OCI-LY3 (cell line): ENCODE measurements at regions not wholly inside any gene's neighbourhood (a gene's known extent, or its start where the extent isn't known, plus 50 kb on each side); places are given as distances from the start of the nearest gene placed in this dataset.

ENCODE experiments used
- EZH2phosphoT487 ChIP-seq: fragments of 200-600 bp; shearing (Covaris generic); IDR thresholded peaks from 2 replicates; pipeline ENCODE4 v1.6.1; 2018; ENCODE audit warnings: antibody characterized with exemption, mixed run types, low read depth
- TF ChIP-seq, protein P1 (sequence below): fragments of 200-600, 300-600 bp; sonication (generic); IDR thresholded peaks from 2 replicates; pipeline ENCODE4 v1.5.1; 2014; ENCODE audit warnings: antibody characterized with exemption, low read length, low read depth

- TF ChIP-seq, protein P1, sequence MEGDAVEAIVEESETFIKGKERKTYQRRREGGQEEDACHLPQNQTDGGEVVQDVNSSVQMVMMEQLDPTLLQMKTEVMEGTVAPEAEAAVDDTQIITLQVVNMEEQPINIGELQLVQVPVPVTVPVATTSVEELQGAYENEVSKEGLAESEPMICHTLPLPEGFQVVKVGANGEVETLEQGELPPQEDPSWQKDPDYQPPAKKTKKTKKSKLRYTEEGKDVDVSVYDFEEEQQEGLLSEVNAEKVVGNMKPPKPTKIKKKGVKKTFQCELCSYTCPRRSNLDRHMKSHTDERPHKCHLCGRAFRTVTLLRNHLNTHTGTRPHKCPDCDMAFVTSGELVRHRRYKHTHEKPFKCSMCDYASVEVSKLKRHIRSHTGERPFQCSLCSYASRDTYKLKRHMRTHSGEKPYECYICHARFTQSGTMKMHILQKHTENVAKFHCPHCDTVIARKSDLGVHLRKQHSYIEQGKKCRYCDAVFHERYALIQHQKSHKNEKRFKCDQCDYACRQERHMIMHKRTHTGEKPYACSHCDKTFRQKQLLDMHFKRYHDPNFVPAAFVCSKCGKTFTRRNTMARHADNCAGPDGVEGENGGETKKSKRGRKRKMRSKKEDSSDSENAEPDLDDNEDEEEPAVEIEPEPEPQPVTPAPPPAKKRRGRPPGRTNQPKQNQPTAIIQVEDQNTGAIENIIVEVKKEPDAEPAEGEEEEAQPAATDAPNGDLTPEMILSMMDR: no peak
- no peak for TF ChIP-seq EZH2phosphoT487
These were observed 99.4 kb upstream of the UBE2E2 start for GRCh38 chr3:23103764-23104163.
